ENCODE measurements at regions not wholly inside any gene's neighbourhood (a gene's known extent, or its start where the extent isn't known, plus 50 kb on each side); places are given as distances from the start of the nearest gene placed in this dataset.

- TF ChIP-seq TP53 (CRISPR knock-in tag; IDR thresholded peaks at IDR 0.05) (no peak), REST (IDR thresholded peaks at IDR 0.05) (no peak), MAZ (IDR thresholded peaks at IDR 0.05; ENCODE audit: borderline replicate concordance, low read depth, low read length) (no peak), CTCF (IDR thresholded peaks at IDR 0.05) (no peak), CEBPB (IDR thresholded peaks at IDR 0.05) (no peak), POLR2A (IDR thresholded peaks at IDR 0.05; ENCODE audit: low read length) (no peak), EP300 (IDR thresholded peaks at IDR 0.05) (no peak), FOSL2 (IDR thresholded peaks at IDR 0.05) (no peak), FOSL2 (CRISPR knock-in tag; IDR thresholded peaks at IDR 0.05) (no peak), MYC (IDR thresholded peaks at IDR 0.05; ENCODE audit: borderline replicate concordance, low read length) (no peak), CHD4 (IDR thresholded peaks at IDR 0.05; ENCODE audit: borderline replicate concordance) (no peak), GATA3 (IDR thresholded peaks at IDR 0.05; ENCODE audit: borderline replicate concordance) (no peak), FOSB (CRISPR knock-in tag; IDR thresholded peaks at IDR 0.05) (no peak), MAFK (IDR thresholded peaks at IDR 0.05; ENCODE audit: partially characterized antibody) (no peak), CHD2 (IDR thresholded peaks at IDR 0.05; ENCODE audit: low read length, partially characterized antibody) (no peak)
Observed at GRCh38 chr5:128784726-128785125, 180.6 kb upstream of the SLC27A6 start.
